Kidney epithelial cell (primary cell): ENCODE measurements at regions not wholly inside any gene's neighbourhood (a gene's known extent, or its start where the extent isn't known, plus 50 kb on each side); places are given as distances from the start of the nearest gene placed in this dataset.

ENCODE experiments used
- DNase-seq: peaks from one replicate; pipeline ENCODE4 v3.0.0-alpha.2; 2010; ENCODE audit warnings: low read depth
- H3K27me3 ChIP-seq: 2 replicates; pipeline ENCODE4 v1.6.0; 2011; ENCODE audit warnings: low read length; ENCODE audit not compliant: control insufficient read depth, insufficient read depth
- H3K36me3 ChIP-seq: 2 replicates; pipeline ENCODE4 v1.5.1; 2011; ENCODE audit warnings: low read length; ENCODE audit not compliant: control insufficient read depth, insufficient read depth
- H3K4me3 ChIP-seq: 2 replicates; pipeline ENCODE4 v1.5.1; 2011; ENCODE audit warnings: low read depth, mild to moderate bottlenecking, control low read depth, low read length
- CTCF ChIP-seq: IDR thresholded peaks from 2 replicates; pipeline ENCODE4 v1.5.1; 2011; ENCODE audit warnings: mild to moderate bottlenecking, moderate library complexity, low read length, control low read depth, inconsistent platforms; ENCODE audit not compliant: insufficient read depth, poor library complexity, severe bottlenecking

GRCh38 chr6:3961581-3962215 lies 112.5 kb downstream of the FAM50B start:
- no peak for TF ChIP-seq CTCF
- Histone ChIP-seq H3K36me3 (no peaks in the 10 kb centered on the region), H3K4me3 (no peak overlapping the region), H3K27me3 (no peaks in the 10 kb centered on the region)
- DNase-seq = no peak

GRCh38 chr6:3962291-3963280 lies 113.4 kb downstream of the FAM50B start:
- no peaks in the 10 kb centered on the region for H3K36me3 ChIP-seq
- no peak overlapping the region for H3K4me3 ChIP-seq
- no peaks in the 10 kb centered on the region for H3K27me3 ChIP-seq
- DNase-seq = no peak
- TF ChIP-seq CTCF = no peak

- DNase-seq = no peak
- no peaks in the 10 kb centered on the region for H3K36me3 ChIP-seq
- no peak for TF ChIP-seq CTCF
- no peaks in the 10 kb centered on the region for H3K27me3 ChIP-seq
- no peak overlapping the region for H3K4me3 ChIP-seq
Observed at GRCh38 chr6:3963426-3963825, 114.3 kb downstream of the FAM50B start.

GRCh38 chr6:3965071-3965718 lies 113.7 kb downstream of the FAM217A start:
- DNase-seq = no peak
- TF ChIP-seq CTCF = no peak
- Histone ChIP-seq H3K27me3 (no peaks in the 10 kb centered on the region), H3K36me3 (no peaks in the 10 kb centered on the region), H3K4me3 (no peak overlapping the region)

- TF ChIP-seq CTCF = no peak
- no peak for DNase-seq
- Histone ChIP-seq H3K27me3 (no peaks in the 10 kb centered on the region), H3K36me3 (no peaks in the 10 kb centered on the region), H3K4me3 (no peak overlapping the region)
Observed at GRCh38 chr6:3966426-3966825, 112.5 kb downstream of the FAM217A start.
